Endothelial cell of umbilical vein (primary cell): ENCODE measurements at regions not wholly inside any gene's neighbourhood (a gene's known extent, or its start where the extent isn't known, plus 50 kb on each side); places are given as distances from the start of the nearest gene placed in this dataset.

ENCODE experiments used
- EZH2 ChIP-seq: IDR thresholded peaks from 2 replicates; pipeline ENCODE4 v1.6.1; 2012; ENCODE audit warnings: borderline replicate concordance, low read depth, mild to moderate bottlenecking, moderate library complexity, low read length, inconsistent platforms; ENCODE audit not compliant: severe bottlenecking
- POLR2A ChIP-seq: IDR thresholded peaks from 2 replicates; pipeline ENCODE4 v1.6.1; 2012; ENCODE audit warnings: low read depth, mild to moderate bottlenecking, control low read depth, low read length
- TF ChIP-seq, protein P1 (sequence below), 2 donors: IDR thresholded peaks; 1 replicate in 1 of 2; 2 replicates in 1 of 2; pipeline ENCODE4 v1.5.1; 2011; ENCODE audit warnings: low read length in 2 of 2, mild to moderate bottlenecking in 2 of 2, moderate library complexity in 2 of 2, control low read depth in 1 of 2, inconsistent platforms in 1 of 2, low read depth in 1 of 2; ENCODE audit not compliant: insufficient read depth in 1 of 2; ENCODE audit errors: extremely low read depth in 1 of 2

DNA sequence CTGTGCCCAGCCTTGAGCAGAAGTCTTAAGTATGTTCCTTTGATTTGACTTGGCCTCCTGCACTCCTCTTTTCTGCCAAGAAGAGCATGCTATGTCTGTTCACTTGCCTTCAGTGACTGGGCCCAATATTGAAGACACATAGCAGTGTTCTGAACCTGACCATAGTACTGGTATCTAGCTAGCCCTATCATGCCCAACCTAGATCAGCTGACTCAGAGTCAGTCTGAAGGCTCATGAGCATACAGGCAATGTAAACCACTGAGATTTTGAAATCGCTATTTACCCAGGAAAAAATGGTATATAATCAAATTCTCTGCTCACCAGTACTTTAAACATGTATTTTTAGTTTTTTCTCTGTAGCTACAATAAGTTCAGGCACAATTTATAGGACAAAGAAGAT lies 129.4 kb downstream of the TANC2 start:
- TF ChIP-seq, protein P1, sequence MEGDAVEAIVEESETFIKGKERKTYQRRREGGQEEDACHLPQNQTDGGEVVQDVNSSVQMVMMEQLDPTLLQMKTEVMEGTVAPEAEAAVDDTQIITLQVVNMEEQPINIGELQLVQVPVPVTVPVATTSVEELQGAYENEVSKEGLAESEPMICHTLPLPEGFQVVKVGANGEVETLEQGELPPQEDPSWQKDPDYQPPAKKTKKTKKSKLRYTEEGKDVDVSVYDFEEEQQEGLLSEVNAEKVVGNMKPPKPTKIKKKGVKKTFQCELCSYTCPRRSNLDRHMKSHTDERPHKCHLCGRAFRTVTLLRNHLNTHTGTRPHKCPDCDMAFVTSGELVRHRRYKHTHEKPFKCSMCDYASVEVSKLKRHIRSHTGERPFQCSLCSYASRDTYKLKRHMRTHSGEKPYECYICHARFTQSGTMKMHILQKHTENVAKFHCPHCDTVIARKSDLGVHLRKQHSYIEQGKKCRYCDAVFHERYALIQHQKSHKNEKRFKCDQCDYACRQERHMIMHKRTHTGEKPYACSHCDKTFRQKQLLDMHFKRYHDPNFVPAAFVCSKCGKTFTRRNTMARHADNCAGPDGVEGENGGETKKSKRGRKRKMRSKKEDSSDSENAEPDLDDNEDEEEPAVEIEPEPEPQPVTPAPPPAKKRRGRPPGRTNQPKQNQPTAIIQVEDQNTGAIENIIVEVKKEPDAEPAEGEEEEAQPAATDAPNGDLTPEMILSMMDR (IDR thresholded peaks at IDR 0.05; ENCODE audit: extremely low read depth in 1 of 2, insufficient read depth in 1 of 2, low read depth in 1 of 2, low read length in 2 of 2) = no peak
- TF ChIP-seq EZH2 (no peak), POLR2A (no peak)
